Peyer's patch (tissue), 4 donors: ENCODE measurements at regions not wholly inside any gene's neighbourhood (a gene's known extent, or its start where the extent isn't known, plus 50 kb on each side); places are given as distances from the start of the nearest gene placed in this dataset.

ENCODE experiments used
- POLR2A ChIP-seq, 2 donors: fragments of 450-650 bp; IDR thresholded peaks; one replicate each; pipeline ENCODE4 v1.5.1; 2017; ENCODE audit warnings: antibody characterized with exemption in 2 of 2, mild to moderate bottlenecking in 2 of 2, moderate library complexity in 2 of 2
- TF ChIP-seq, protein P1 (sequence below), 6 experiments: fragments of 450-650 bp in 4 of 6; fragments of 200-600 bp in 2 of 6; sonication (generic) in 1 of 6; IDR thresholded peaks; one replicate each; pipeline ENCODE4 v1.5.1; 2017 to 2019; ENCODE audit warnings: antibody characterized with exemption in 6 of 6, mild to moderate bottlenecking in 3 of 6, moderate library complexity in 1 of 6

DNA sequence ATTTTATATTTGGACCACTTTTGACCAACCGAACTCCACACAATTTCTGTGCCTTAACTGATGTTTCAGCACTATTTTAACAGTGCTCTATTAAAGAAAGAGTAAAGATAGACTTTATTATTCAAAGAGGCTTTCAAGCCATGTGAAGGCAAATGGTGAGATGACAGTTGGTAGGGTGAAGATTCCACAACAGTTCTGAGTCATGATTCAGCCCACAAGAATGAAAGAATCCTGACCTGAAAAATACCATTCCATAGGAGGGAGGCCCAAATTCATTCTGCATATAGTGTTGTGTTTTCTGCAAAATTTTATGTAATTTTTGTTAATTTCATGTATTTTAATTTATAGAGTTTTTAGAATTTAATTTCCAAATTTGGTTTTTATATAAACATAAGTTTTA is 135.6 kb upstream of the STAC start:
- TF ChIP-seq, protein P1, sequence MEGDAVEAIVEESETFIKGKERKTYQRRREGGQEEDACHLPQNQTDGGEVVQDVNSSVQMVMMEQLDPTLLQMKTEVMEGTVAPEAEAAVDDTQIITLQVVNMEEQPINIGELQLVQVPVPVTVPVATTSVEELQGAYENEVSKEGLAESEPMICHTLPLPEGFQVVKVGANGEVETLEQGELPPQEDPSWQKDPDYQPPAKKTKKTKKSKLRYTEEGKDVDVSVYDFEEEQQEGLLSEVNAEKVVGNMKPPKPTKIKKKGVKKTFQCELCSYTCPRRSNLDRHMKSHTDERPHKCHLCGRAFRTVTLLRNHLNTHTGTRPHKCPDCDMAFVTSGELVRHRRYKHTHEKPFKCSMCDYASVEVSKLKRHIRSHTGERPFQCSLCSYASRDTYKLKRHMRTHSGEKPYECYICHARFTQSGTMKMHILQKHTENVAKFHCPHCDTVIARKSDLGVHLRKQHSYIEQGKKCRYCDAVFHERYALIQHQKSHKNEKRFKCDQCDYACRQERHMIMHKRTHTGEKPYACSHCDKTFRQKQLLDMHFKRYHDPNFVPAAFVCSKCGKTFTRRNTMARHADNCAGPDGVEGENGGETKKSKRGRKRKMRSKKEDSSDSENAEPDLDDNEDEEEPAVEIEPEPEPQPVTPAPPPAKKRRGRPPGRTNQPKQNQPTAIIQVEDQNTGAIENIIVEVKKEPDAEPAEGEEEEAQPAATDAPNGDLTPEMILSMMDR (IDR thresholded peaks at IDR 0.05): no peak
- no peak for TF ChIP-seq POLR2A (IDR thresholded peaks at IDR 0.05)
